GM12878 (cell line): ENCODE measurements at regions not wholly inside any gene's neighbourhood (a gene's known extent, or its start where the extent isn't known, plus 50 kb on each side); places are given as distances from the start of the nearest gene placed in this dataset.

Experiments used
- ATAC-seq: fragments of 200-7000 bp; cut with Tn5 transposase; 3 replicates; pipeline ENCODE4 v1.9.1; 2020; ENCODE audit warnings: mild to moderate bottlenecking, moderate library complexity
- BruUV-seq: library from RNA; stranded (reverse); fragments of 400-500 nt; replicated peaks from 2 replicates; lab custom pipeline; 2021; lab: Mats Ljungman, UMichigan
- CTCF ChIA-PET: fragments of 300-600 bp; sonication (Branson Sonifier 250); formaldehyde crosslinking; extraction: SDS; loops from one replicate; lab custom pipeline; 2021; ENCODE audit warnings: inconsistent platforms; lab: Yijun Ruan, JAX
- POLR2A ChIA-PET: fragments of 350-600 bp; formaldehyde crosslinking; extraction: SDS; loops from one replicate; lab custom pipeline; 2021; ENCODE audit warnings: inconsistent platforms; lab: Charles Lee
- RAD21 ChIA-PET: fragments of 300-600 bp; sonication (Branson Sonifier 250); formaldehyde crosslinking; loops from one replicate; lab custom pipeline; 2023; ENCODE audit warnings: antibody characterized with exemption; ENCODE audit not compliant: unreplicated experiment; lab: Charles Lee
- SMC1A ChIA-PET: fragments of 300-600 bp; sonication (Branson Sonifier 250); formaldehyde crosslinking; loops from one replicate; lab custom pipeline; 2023; ENCODE audit not compliant: unreplicated experiment, uncharacterized antibody; lab: Charles Lee
- DNase-seq: peaks from one replicate; pipeline ENCODE4 v3.0.0-alpha.2; 2011; ENCODE audit warnings: low read depth, low spot score
- FAIRE-seq: peaks from 3 replicates; lab custom pipeline; 2011; peaks lifted over from hg19 to GRCh38; lab: Jason Lieb, UNC
- H2AFZ ChIP-seq: 2 replicates; pipeline ENCODE4 v1.6.0; 2011; ENCODE audit warnings: low read depth, low read length, control low read depth; ENCODE audit not compliant: control insufficient read depth
- H3K27ac ChIP-seq: 2 replicates; pipeline ENCODE4 v1.5.1; 2011; ENCODE audit warnings: control low read depth; ENCODE audit not compliant: control insufficient read depth, insufficient read depth
- H3K27me3 ChIP-seq, 2 experiments: replicated peaks in 1 of 2; 2 replicates each; pipeline versions ENCODE4 v1.6.0 to v1.6.1; 2011; ENCODE audit warnings: low read length in 1 of 2; ENCODE audit not compliant: control insufficient read depth in 2 of 2, insufficient read depth in 2 of 2
- H3K36me3 ChIP-seq, 2 experiments: 2 replicates each; pipeline ENCODE4 v1.5.1; 2011; ENCODE audit warnings: low read length in 1 of 2; ENCODE audit not compliant: control insufficient read depth in 2 of 2, insufficient read depth in 2 of 2
- H3K4me1 ChIP-seq: 2 replicates; pipeline ENCODE4 v1.6.1; 2011; ENCODE audit warnings: mild to moderate bottlenecking, low read length, moderate library complexity, mixed read lengths; ENCODE audit not compliant: control insufficient read depth, insufficient read depth
- H3K4me2 ChIP-seq: 2 replicates; pipeline ENCODE4 v1.6.0; 2011; ENCODE audit warnings: control low read depth; ENCODE audit not compliant: control insufficient read depth, insufficient read depth
- H3K4me3 ChIP-seq: fragments of 200-600 bp; sonication (generic); 2 replicates; pipeline ENCODE4 v1.5.1; 2016
- H3K79me2 ChIP-seq: 2 replicates; pipeline ENCODE4 v1.6.0; 2011; ENCODE audit warnings: low read length; ENCODE audit not compliant: control insufficient read depth, insufficient read depth
- H3K9ac ChIP-seq: 2 replicates; pipeline ENCODE4 v1.8.0; 2011; ENCODE audit warnings: low read length, control low read depth, mixed read lengths; ENCODE audit not compliant: control insufficient read depth, insufficient read depth
- H3K9me3 ChIP-seq: replicated peaks from 3 replicates; pipeline ENCODE4 v1.5.1; 2011; ENCODE audit warnings: mild to moderate bottlenecking, low read length; ENCODE audit not compliant: control insufficient read depth, insufficient read depth
- H4K20me1 ChIP-seq: 2 replicates; pipeline ENCODE4 v1.6.0; 2011; ENCODE audit not compliant: control insufficient read depth, insufficient read depth
- CTCF ChIP-seq, 3 experiments: IDR thresholded peaks in 2 of 3; conservative IDR thresholded peaks in 1 of 3; 2 replicates each; pipeline ENCODE4 v1.5.1; 2011; ENCODE audit warnings: low read depth in 3 of 3, low read length in 3 of 3, mild to moderate bottlenecking in 3 of 3, control low read depth in 2 of 3, moderate library complexity in 2 of 3, inconsistent platforms in 1 of 3, mixed read lengths in 1 of 3; ENCODE audit not compliant: control insufficient read depth in 2 of 3, insufficient read depth in 1 of 3; ENCODE audit errors: extremely low read depth in 1 of 3
- RAD21 ChIP-seq: IDR thresholded peaks from 2 replicates; pipeline ENCODE4 v1.6.1; 2011; ENCODE audit warnings: mild to moderate bottlenecking, low read depth, low read length, moderate library complexity; ENCODE audit not compliant: insufficient read depth
- SUZ12 ChIP-seq: fragments of 200-600 bp; sonication (generic); IDR thresholded peaks from one replicate; pipeline ENCODE4 v1.6.1; 2018; ENCODE audit warnings: antibody characterized with exemption, mild to moderate bottlenecking; ENCODE audit not compliant: unreplicated experiment
- whole genome bisulfite sequencing: methylation state at CpG from one replicate; pipeline ENCODE4 v1.1.6; 2016; ENCODE audit warnings: low lambda C conversion rate; ENCODE audit not compliant: insufficient replicate concordance, insufficient coverage; ENCODE audit errors: missing lambda C conversion rate; 5-methylcytosine and 5-hydroxymethylcytosine counted together
- in situ Hi-C: fragments of 300-500 bp; cut with MboI; formaldehyde crosslinking; loops from 9 replicates; pipeline ENCODE4 v1.14.3; 2018; ENCODE audit warnings: mixed read lengths
- intact Hi-C: fragments of 100-400 bp; cut with micrococcal nuclease; formaldehyde crosslinking; loops from one replicate; pipeline ENCODE4 v1.14.2; 2022; ENCODE audit not compliant: unreplicated experiment

GRCh38 chr10:101287997-101288635 is 58.9 kb upstream of the LBX1 start:
- 1% methylated on average over 6 of the region's 6 CpGs for WGBS
- intact Hi-C loops (no loop called here), in situ Hi-C loops (no loop called here)
- ChIA-PET RAD21 (interaction anchor here (0.8 to 1.4 kb wide), 3 partner anchors 154 to 179 kb away, joined by 3 to 7 read pairs (median 4); no protein-coding TSS in a partner anchor), POLR2A (no interaction called here), SMC1A (interaction anchor here (0.8 to 1.4 kb wide), 2 partner anchors 179 to 282 kb away, joined by 4 to 6 read pairs; no protein-coding TSS in a partner anchor), CTCF (interaction anchor here (0.9 to 2.2 kb wide), 9 partner anchors 15 to 281 kb away, joined by 3 to 16 read pairs (median 5); no protein-coding TSS in a partner anchor)
- H2AFZ ChIP-seq = no peak overlapping the region
- no peaks in the 10 kb centered on the region for H3K36me3 ChIP-seq
- no peaks in the 10 kb centered on the region for H3K79me2 ChIP-seq
- no peaks in the 10 kb centered on the region; the same call in 1 of the 2 replicates for H4K20me1 ChIP-seq
- no peak overlapping the region for H3K4me2 ChIP-seq
- no peaks in the 10 kb centered on the region for H3K4me1 ChIP-seq
- DNase-seq (no peak), ATAC-seq (peak; percentile 67), FAIRE-seq (no peak)
- no peak overlapping the region for H3K9ac ChIP-seq
- BruUV-seq = no TSS peak
- H3K9me3 ChIP-seq = no peaks in the 10 kb centered on the region
- no peak overlapping the region for H3K4me3 ChIP-seq
- H3K27me3 ChIP-seq = peaks cover 18 to 23% of the 10 kb centered on the region in 2 experiments
- TF ChIP-seq CTCF (IDR thresholded peaks at IDR 0.05 in 2 of 3, conservative IDR thresholded peaks at IDR 0.05 in 1 of 3; ENCODE audit: control insufficient read depth in 2 of 3, extremely low read depth in 1 of 3, insufficient read depth in 1 of 3, low read depth in 3 of 3, low read length in 3 of 3) = peak; percentile 26 to 41 (median 27); a peak in 4 of 6 replicates
- peak; percentile 36; the same call in 1 of the 2 replicates for TF ChIP-seq RAD21
- no peak for TF ChIP-seq SUZ12
- no peak overlapping the region for H3K27ac ChIP-seq
